Prostate gland (tissue), 2 donors: ENCODE measurements at regions not wholly inside any gene's neighbourhood (a gene's known extent, or its start where the extent isn't known, plus 50 kb on each side); places are given as distances from the start of the nearest gene placed in this dataset.

ENCODE experiments used
- DNase-seq: peaks from one replicate; pipeline ENCODE4 v3.0.0-alpha.2; 2019; ENCODE audit warnings: low spot score
- H3K27ac ChIP-seq, 2 donors: fragments of 200-600 bp; sonication (generic); 2 replicates each; pipeline ENCODE4 v1.5.1; 2017 to 2019
- H3K27me3 ChIP-seq: fragments of 200-600 bp; sonication (generic); replicated peaks from 2 replicates; pipeline ENCODE4 v1.5.1; 2019; ENCODE audit not compliant: insufficient read depth
- H3K36me3 ChIP-seq, 2 donors: fragments of 200-600 bp; sonication (generic); 1 replicate in 1 of 2; 2 replicates in 1 of 2; pipeline versions ENCODE4 v1.5.1 to v1.8.1; 2017 to 2019
- H3K4me1 ChIP-seq: fragments of 200-600 bp; sonication (generic); replicated peaks from 2 replicates; pipeline ENCODE4 v1.5.1; 2019
- H3K4me3 ChIP-seq, 2 donors: fragments of 200-600 bp; sonication (generic); 2 replicates each; pipeline ENCODE4 v1.5.1; 2017 to 2019
- H3K9me3 ChIP-seq: fragments of 200-600 bp; sonication (generic); 2 replicates; pipeline ENCODE4 v1.5.1; 2017
- POLR2A ChIP-seq: fragments of 450-650 bp; IDR thresholded peaks from one replicate; pipeline ENCODE4 v1.6.1; 2016; ENCODE audit warnings: antibody characterized with exemption, mild to moderate bottlenecking
- POLR2AphosphoS5 ChIP-seq: sonication (generic); formaldehyde crosslinking; IDR thresholded peaks from one replicate; pipeline ENCODE4 v1.6.1; 2017; ENCODE audit warnings: antibody characterized with exemption
- WGBS: methylation state at CpG from one replicate; pipeline ENCODE4 v1.1.5; 2018; 5-methylcytosine and 5-hydroxymethylcytosine counted together
- intact Hi-C: fragments of 100-400 bp; cut with DNase I; formaldehyde crosslinking; loops from one replicate; pipeline ENCODE4 v1.14.2; 2022
- TF ChIP-seq, protein P1 (sequence below), 4 experiments: fragments of 200-600 bp in 2 of 4; fragments of 450-650 bp in 2 of 4; sonication (generic) in 2 of 4; IDR thresholded peaks; 1 replicate in 3 of 4; 2 replicates in 1 of 4; pipeline ENCODE4 v1.5.1; 2016 to 2019; ENCODE audit warnings: antibody characterized with exemption in 4 of 4, mild to moderate bottlenecking in 2 of 4, moderate library complexity in 2 of 4

DNA sequence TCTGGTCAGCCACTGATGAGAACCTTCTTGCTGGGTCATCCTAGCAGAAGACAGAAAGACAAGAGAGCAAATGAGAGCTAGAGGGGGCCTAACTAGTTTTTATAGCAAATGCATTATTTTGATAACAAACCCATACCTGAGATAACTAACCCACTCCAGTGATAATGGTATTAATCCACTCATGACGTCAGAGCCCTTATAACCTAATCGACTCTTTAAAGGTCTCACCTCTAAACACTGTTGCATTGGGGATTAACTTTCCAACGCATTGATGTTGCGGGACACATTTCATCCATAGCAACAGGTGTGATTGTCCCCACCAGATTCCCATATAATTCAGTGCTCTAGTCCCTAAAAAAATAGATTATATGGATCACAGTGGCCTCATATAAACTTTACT lies 312.1 kb downstream of the HTR1B start:
- TF ChIP-seq POLR2A = no peak
- no peak for TF ChIP-seq POLR2AphosphoS5
- TF ChIP-seq, protein P1, sequence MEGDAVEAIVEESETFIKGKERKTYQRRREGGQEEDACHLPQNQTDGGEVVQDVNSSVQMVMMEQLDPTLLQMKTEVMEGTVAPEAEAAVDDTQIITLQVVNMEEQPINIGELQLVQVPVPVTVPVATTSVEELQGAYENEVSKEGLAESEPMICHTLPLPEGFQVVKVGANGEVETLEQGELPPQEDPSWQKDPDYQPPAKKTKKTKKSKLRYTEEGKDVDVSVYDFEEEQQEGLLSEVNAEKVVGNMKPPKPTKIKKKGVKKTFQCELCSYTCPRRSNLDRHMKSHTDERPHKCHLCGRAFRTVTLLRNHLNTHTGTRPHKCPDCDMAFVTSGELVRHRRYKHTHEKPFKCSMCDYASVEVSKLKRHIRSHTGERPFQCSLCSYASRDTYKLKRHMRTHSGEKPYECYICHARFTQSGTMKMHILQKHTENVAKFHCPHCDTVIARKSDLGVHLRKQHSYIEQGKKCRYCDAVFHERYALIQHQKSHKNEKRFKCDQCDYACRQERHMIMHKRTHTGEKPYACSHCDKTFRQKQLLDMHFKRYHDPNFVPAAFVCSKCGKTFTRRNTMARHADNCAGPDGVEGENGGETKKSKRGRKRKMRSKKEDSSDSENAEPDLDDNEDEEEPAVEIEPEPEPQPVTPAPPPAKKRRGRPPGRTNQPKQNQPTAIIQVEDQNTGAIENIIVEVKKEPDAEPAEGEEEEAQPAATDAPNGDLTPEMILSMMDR (IDR thresholded peaks at IDR 0.05) = no peak
- no peaks in the 10 kb centered on the region for H3K9me3 ChIP-seq
- no peaks in the 10 kb centered on the region for H3K36me3 ChIP-seq
- no peaks in the 10 kb centered on the region for H3K27me3 ChIP-seq
- H3K4me1 ChIP-seq = no peaks in the 10 kb centered on the region
- intact Hi-C loops = no loop called here
- no peak for DNase-seq
- no peak overlapping the region for H3K4me3 ChIP-seq
- H3K27ac ChIP-seq = no peak overlapping the region
- WGBS = 66% methylated on average over 4 of the region's 4 CpGs

DNA sequence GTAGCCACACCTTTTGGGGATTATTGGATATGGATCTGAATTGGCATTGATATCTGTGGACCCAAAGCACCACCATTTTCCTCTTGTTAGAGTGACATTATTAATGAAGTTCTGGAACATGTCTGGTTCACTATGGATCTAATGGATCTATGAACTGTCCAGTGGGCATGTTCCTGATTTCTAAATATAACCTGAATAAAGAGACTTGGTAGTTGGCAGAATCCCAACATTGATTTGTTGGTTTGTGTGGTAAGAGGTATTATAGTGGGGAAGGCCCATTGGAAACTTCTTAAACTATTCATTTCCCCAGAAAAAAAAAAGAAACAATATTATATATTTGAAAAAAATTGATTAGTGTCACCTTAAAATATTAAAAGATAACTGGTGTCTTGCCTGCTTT lies 312.6 kb downstream of the HTR1B start:
- H3K4me3 ChIP-seq = no peak overlapping the region
- TF ChIP-seq POLR2A = no peak
- TF ChIP-seq, protein P1 (IDR thresholded peaks at IDR 0.05) = no peak
- H3K9me3 ChIP-seq = no peaks in the 10 kb centered on the region
- H3K4me1 ChIP-seq = no peaks in the 10 kb centered on the region
- intact Hi-C loops = no loop called here
- no peaks in the 10 kb centered on the region for H3K36me3 ChIP-seq
- no peaks in the 10 kb centered on the region for H3K27me3 ChIP-seq
- no peak overlapping the region for H3K27ac ChIP-seq
- DNase-seq = no peak

DNA sequence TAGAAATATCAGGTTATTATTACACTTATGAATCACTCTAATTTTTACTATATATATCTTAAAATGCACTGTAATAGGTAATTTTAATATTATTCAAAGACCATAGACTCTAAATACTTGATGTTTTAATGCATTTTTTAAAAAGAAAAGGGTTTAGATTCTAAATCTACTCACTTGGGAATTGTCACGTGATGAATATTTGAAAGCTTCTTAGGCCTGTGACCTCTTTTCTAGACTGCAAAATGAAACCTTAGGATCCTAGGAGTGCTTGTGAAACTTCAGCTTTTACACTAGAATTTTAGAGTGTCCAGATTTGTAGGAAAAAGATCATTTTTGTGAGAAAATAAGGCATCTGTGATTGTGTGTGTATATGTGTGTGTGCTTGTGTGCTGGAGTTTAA lies 318.0 kb downstream of the HTR1B start:
- H3K36me3 ChIP-seq = no peaks in the 10 kb centered on the region
- no peaks in the 10 kb centered on the region for H3K4me1 ChIP-seq
- no peak overlapping the region for H3K4me3 ChIP-seq
- H3K27me3 ChIP-seq = no peaks in the 10 kb centered on the region
- H3K27ac ChIP-seq = no peak overlapping the region
- TF ChIP-seq, protein P1 (IDR thresholded peaks at IDR 0.05) = no peak
- no peak for TF ChIP-seq POLR2AphosphoS5
- no peak for TF ChIP-seq POLR2A
- intact Hi-C loops = no loop called here
- DNase-seq = no peak
- 78% methylated on average over 1 of the region's 1 CpG for WGBS
- no peaks in the 10 kb centered on the region for H3K9me3 ChIP-seq

DNA sequence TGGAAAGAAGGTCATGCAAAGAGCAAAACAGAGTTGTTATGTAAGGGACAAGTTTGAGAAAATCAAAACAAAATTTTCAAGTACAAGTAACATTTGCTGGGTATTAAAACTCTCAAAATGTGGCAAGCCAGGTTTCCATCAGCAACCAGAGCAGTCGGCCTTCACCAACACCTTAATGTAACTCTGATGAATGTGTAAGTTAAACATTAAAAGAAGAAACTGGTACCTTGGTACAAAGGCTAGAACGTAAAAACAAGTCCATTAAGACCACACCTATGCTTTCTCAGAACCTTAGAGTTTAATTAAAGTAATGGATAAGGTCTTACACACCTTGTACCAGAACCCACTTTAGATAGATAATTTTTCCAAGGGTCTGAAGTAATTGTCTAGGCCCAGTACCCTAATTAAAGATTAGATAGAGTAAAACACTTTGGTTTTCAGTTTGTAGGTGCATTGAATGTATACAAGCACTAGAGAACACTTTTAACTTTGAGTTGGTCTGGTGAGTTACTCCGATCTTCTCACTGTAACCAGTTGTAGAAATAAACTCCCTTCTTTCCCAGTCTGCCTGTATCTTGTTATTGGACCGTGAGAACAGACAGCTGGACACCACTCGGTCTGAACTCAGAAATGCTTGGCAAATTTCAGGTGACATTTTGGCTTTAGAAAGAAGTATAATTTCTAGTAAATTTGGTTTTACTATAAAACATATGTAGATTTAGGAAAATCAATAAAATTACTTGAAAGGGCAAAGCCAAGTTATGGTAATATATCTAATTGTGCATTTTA lies 319.4 kb downstream of the HTR1B start:
- Histone ChIP-seq H3K36me3 (no peaks in the 10 kb centered on the region), H3K27ac (no peak overlapping the region), H3K4me1 (no peaks in the 10 kb centered on the region), H3K27me3 (no peaks in the 10 kb centered on the region), H3K4me3 (no peak overlapping the region), H3K9me3 (no peaks in the 10 kb centered on the region)
- DNase-seq = no peak
- intact Hi-C loops = no loop called here
- WGBS = 73% methylated on average over 5 of the region's 5 CpGs
- TF ChIP-seq POLR2AphosphoS5 (no peak), POLR2A (no peak)
- TF ChIP-seq, protein P1 (IDR thresholded peaks at IDR 0.05) = no peak

DNA sequence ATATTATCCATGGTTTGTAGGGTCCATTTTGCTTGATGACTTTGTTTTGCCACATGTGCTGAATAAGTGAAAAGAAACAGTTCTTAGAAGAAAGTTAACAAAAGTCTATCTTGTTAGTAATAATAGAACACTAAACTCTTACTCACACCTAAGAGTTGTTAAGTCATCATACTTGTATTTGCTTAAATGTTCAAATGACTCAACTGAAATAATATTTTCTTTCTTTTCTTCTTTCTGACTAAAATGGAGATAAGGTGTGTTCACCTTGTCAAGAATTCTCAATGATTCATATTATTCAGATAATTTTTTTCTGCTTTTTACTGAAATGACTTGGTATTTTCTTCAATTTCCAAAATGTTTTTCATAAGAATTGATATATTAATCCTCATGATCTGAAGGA lies 327.2 kb downstream of the HTR1B start:
- Histone ChIP-seq H3K4me1 (no peaks in the 10 kb centered on the region), H3K36me3 (no peaks in the 10 kb centered on the region), H3K9me3 (no peaks in the 10 kb centered on the region), H3K27ac (no peak overlapping the region), H3K27me3 (no peaks in the 10 kb centered on the region), H3K4me3 (no peak overlapping the region)
- no peak for DNase-seq
- TF ChIP-seq, protein P1 (IDR thresholded peaks at IDR 0.05) = no peak
- TF ChIP-seq POLR2A (no peak), POLR2AphosphoS5 (no peak)
- intact Hi-C loops = no loop called here
